ENCODE measurements at regions not wholly inside any gene's neighbourhood (a gene's known extent, or its start where the extent isn't known, plus 50 kb on each side); places are given as distances from the start of the nearest gene placed in this dataset.

DNA sequence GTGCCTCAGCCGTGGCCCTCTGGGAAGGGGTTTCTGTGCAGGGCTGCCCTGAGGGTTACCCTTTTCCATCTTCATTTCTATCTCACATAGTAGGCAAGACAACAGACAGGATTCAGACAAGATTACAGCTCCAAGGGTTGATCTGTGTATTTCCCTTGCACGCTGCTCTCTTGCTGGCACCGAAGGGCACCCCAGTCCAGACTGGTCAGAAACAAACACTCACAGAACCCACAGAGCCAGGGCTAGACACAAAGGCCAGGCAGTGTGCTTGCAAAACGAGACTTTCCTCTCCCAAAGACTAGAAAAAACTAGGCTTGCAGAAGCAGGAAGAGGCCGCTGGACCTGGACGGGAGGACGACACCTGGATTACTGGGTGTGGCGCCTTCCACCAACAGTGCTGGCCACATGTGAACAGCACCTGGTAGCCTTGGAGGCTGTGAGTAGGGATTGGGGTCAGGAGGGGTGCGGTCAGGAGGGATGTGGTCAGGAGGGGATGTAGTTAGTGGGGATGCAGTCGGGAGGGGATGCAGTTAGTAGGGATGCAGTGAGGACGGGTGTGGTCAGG is 96.8 kb downstream of the BDH1 start:
- TF ChIP-seq, protein P1, sequence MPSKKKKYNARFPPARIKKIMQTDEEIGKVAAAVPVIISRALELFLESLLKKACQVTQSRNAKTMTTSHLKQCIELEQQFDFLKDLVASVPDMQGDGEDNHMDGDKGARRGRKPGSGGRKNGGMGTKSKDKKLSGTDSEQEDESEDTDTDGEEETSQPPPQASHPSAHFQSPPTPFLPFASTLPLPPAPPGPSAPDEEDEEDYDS (CRISPR knock-in tag; IDR thresholded peaks at IDR 0.05): no peak
- TF ChIP-seq SIN3A (IDR thresholded peaks at IDR 0.05; ENCODE audit: borderline replicate concordance, low read depth, low read length): no peak
- TF ChIP-seq RAD51 (IDR thresholded peaks at IDR 0.05; ENCODE audit: borderline replicate concordance): no peak
- no peak for TF ChIP-seq ZFY (CRISPR knock-in tag; IDR thresholded peaks at IDR 0.05)
- no peak for TF ChIP-seq MAFK (conservative IDR thresholded peaks at IDR 0.05 in 1 of 2, IDR thresholded peaks at IDR 0.05 in 1 of 2; ENCODE audit: low read length in 2 of 2)
- TF ChIP-seq MYC (CRISPR knock-in tag; IDR thresholded peaks at IDR 0.05; ENCODE audit: borderline replicate concordance): no peak

Measured in HepG2 (cell line).